Ishikawa (cell line): ENCODE measurements at regions not wholly inside any gene's neighbourhood (a gene's known extent, or its start where the extent isn't known, plus 50 kb on each side); places are given as distances from the start of the nearest gene placed in this dataset.

Source experiments
- EP300 ChIP-seq: IDR thresholded peaks from 2 replicates; pipeline ENCODE4 v1.6.1; 2012; ENCODE audit warnings: borderline replicate concordance
- FOXM1 ChIP-seq: IDR thresholded peaks from 2 replicates; pipeline ENCODE4 v1.6.1; 2012; ENCODE audit warnings: low read depth, borderline replicate concordance
- MAX ChIP-seq: IDR thresholded peaks from 2 replicates; pipeline ENCODE4 v1.6.1; 2012
- RAD21 ChIP-seq: IDR thresholded peaks from 2 replicates; pipeline ENCODE4 v1.6.1; 2012; ENCODE audit warnings: low read depth
- TAF1 ChIP-seq: IDR thresholded peaks from 2 replicates; pipeline ENCODE4 v1.6.1; 2012; ENCODE audit warnings: low read depth, mild to moderate bottlenecking
- YY1 ChIP-seq: IDR thresholded peaks from 2 replicates; pipeline ENCODE4 v1.6.1; 2012; ENCODE audit warnings: low read depth
- TF ChIP-seq, protein P1 (sequence below): IDR thresholded peaks from 2 replicates; pipeline ENCODE4 v1.6.1; 2012; ENCODE audit warnings: low read depth, mild to moderate bottlenecking

DNA sequence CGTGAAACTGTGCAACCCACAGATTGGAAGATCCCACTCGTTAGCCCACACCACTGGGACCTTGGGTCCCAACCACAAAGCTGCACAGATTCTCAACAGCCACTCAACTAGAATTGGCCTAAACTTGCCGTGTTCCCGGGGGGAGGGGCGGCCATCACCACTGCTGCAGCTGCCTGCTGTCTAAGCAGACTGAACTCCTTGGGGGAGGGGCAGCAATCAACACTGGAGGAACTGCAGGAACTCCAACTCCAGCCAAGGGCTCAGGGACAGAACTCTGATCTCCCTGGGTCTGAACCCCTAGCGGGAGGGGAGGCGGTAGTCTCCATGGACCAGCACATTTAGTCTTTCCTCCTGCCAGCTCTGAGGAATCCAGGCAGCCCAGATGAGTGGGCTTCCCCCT lies 205.9 kb downstream of the RSL24D1 start:
- TF ChIP-seq EP300 (no peak), TAF1 (no peak), YY1 (no peak), RAD21 (no peak), FOXM1 (no peak), MAX (no peak)
- TF ChIP-seq, protein P1, sequence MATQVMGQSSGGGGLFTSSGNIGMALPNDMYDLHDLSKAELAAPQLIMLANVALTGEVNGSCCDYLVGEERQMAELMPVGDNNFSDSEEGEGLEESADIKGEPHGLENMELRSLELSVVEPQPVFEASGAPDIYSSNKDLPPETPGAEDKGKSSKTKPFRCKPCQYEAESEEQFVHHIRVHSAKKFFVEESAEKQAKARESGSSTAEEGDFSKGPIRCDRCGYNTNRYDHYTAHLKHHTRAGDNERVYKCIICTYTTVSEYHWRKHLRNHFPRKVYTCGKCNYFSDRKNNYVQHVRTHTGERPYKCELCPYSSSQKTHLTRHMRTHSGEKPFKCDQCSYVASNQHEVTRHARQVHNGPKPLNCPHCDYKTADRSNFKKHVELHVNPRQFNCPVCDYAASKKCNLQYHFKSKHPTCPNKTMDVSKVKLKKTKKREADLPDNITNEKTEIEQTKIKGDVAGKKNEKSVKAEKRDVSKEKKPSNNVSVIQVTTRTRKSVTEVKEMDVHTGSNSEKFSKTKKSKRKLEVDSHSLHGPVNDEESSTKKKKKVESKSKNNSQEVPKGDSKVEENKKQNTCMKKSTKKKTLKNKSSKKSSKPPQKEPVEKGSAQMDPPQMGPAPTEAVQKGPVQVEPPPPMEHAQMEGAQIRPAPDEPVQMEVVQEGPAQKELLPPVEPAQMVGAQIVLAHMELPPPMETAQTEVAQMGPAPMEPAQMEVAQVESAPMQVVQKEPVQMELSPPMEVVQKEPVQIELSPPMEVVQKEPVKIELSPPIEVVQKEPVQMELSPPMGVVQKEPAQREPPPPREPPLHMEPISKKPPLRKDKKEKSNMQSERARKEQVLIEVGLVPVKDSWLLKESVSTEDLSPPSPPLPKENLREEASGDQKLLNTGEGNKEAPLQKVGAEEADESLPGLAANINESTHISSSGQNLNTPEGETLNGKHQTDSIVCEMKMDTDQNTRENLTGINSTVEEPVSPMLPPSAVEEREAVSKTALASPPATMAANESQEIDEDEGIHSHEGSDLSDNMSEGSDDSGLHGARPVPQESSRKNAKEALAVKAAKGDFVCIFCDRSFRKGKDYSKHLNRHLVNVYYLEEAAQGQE, result no peak
